H1 (cell line): ENCODE measurements at regions not wholly inside any gene's neighbourhood (a gene's known extent, or its start where the extent isn't known, plus 50 kb on each side); places are given as distances from the start of the nearest gene placed in this dataset.

ENCODE experiments used
- CTCF ChIA-PET: fragments of 300-600 bp; sonication (Branson Sonifier 250); formaldehyde crosslinking; loops from one replicate; lab custom pipeline; 2021; ENCODE audit not compliant: partially characterized antibody; lab: Charles Lee
- POLR2A ChIA-PET: fragments of 300-600 bp; sonication (Branson Sonifier 250); formaldehyde crosslinking; loops from one replicate; lab custom pipeline; 2021; ENCODE audit warnings: inconsistent platforms; ENCODE audit not compliant: partially characterized antibody; lab: Charles Lee
- DNase-seq, 2 experiments: peaks; one replicate each; pipeline versions ENCODE4 v3.0.0 to v3.0.0-alpha.2; 2010 to 2022; ENCODE audit warnings: low spot score in 2 of 2, low read depth in 1 of 2, mixed read lengths in 1 of 2
- FAIRE-seq: peaks from 2 replicates; lab custom pipeline; 2011; peaks lifted over from hg19 to GRCh38; lab: Jason Lieb, UNC
- H2AFZ ChIP-seq: 2 replicates; pipeline ENCODE4 v1.8.1; 2012; ENCODE audit warnings: low read length, inconsistent platforms
- H2AK5ac ChIP-seq: 2 replicates; pipeline ENCODE4 v1.6.1; 2013; ENCODE audit warnings: low read depth, low read length
- H2BK120ac ChIP-seq: replicated peaks from 2 replicates; pipeline ENCODE3; 2013; ENCODE audit warnings: low read depth, low read length, inconsistent platforms
- H2BK12ac ChIP-seq: 2 replicates; pipeline ENCODE4 v1.6.1; 2013; ENCODE audit warnings: low read depth, low read length
- H2BK15ac ChIP-seq: 2 replicates; pipeline ENCODE4 v1.6.1; 2013; ENCODE audit warnings: low read length
- H2BK20ac ChIP-seq: 2 replicates; pipeline ENCODE4 v1.6.1; 2013; ENCODE audit warnings: low read length
- H2BK5ac ChIP-seq: 2 replicates; pipeline ENCODE4 v1.6.1; 2013; ENCODE audit warnings: low read depth, low read length
- H3K14ac ChIP-seq: 2 replicates; pipeline ENCODE4 v1.6.1; 2013; ENCODE audit warnings: inconsistent platforms; ENCODE audit not compliant: insufficient read length
- H3K18ac ChIP-seq: 2 replicates; pipeline ENCODE4 v1.6.1; 2013; ENCODE audit warnings: low read length; ENCODE audit errors: extremely low read depth
- H3K23ac ChIP-seq: 2 replicates; pipeline ENCODE4 v1.6.1; 2013; ENCODE audit warnings: inconsistent platforms; ENCODE audit not compliant: insufficient read length
- H3K23me2 ChIP-seq: 2 replicates; pipeline ENCODE4 v1.6.1; 2013; ENCODE audit warnings: low read depth, low read length
- H3K27ac ChIP-seq: 2 replicates; pipeline ENCODE4 v1.6.1; 2011; ENCODE audit warnings: low read depth, low read length, inconsistent platforms
- H3K27me3 ChIP-seq, 4 experiments: replicated peaks in 1 of 4; 1 replicate in 1 of 4; 2 replicates in 3 of 4; pipeline versions ENCODE4 v1.6.1 to v1.8.1; 2011 to 2013; ENCODE audit warnings: low read length in 3 of 4, mild to moderate bottlenecking in 3 of 4, inconsistent platforms in 2 of 4, mixed read lengths in 2 of 4, moderate library complexity in 1 of 4; ENCODE audit not compliant: control insufficient read depth in 3 of 4, insufficient read depth in 3 of 4; ENCODE audit errors: extremely low read depth in 1 of 4
- H3K36me3 ChIP-seq, 4 experiments: 2 replicates each; pipeline versions ENCODE4 v1.6.1 to v1.8.1; 2011 to 2013; ENCODE audit warnings: mild to moderate bottlenecking in 4 of 4, low read length in 3 of 4, moderate library complexity in 2 of 4, control low read depth in 1 of 4, inconsistent platforms in 1 of 4; ENCODE audit not compliant: insufficient read depth in 4 of 4, control insufficient read depth in 2 of 4
- H3K4ac ChIP-seq: replicated peaks from 2 replicates; pipeline ENCODE3; 2013; ENCODE audit warnings: low read length, low read depth, mixed read lengths, inconsistent platforms; ENCODE audit not compliant: insufficient read length
- H3K4me1 ChIP-seq, 4 experiments: replicated peaks in 1 of 4; 1 replicate in 1 of 4; 2 replicates in 3 of 4; pipeline versions ENCODE4 v1.6.1 to v1.8.1; 2011 to 2013; ENCODE audit warnings: low read length in 3 of 4, inconsistent platforms in 2 of 4, mixed read lengths in 1 of 4; ENCODE audit not compliant: insufficient read depth in 4 of 4, control insufficient read depth in 3 of 4
- H3K4me2 ChIP-seq, 2 experiments: 2 replicates each; pipeline versions ENCODE4 v1.6.1 to v1.8.1; 2011 to 2013; ENCODE audit warnings: low read depth in 2 of 2, low read length in 2 of 2, control low read depth in 1 of 2, inconsistent platforms in 1 of 2, mild to moderate bottlenecking in 1 of 2; ENCODE audit not compliant: insufficient read depth in 1 of 2
- H3K4me3 ChIP-seq, 4 experiments: fragments of 200-600, 300-600 bp in 1 of 4; sonication (generic), shearing (Covaris generic), sonication (Bioruptor Twin) in 1 of 4; 2 replicates each; pipeline versions ENCODE4 v1.5.1 to v1.8.1; 2011 to 2016; ENCODE audit warnings: low read length in 4 of 4, low read depth in 3 of 4, control low read depth in 2 of 4, inconsistent platforms in 2 of 4, mild to moderate bottlenecking in 2 of 4, mixed read lengths in 1 of 4, moderate library complexity in 1 of 4; ENCODE audit not compliant: insufficient read depth in 2 of 4; ENCODE audit errors: extremely low read depth in 1 of 4
- H3K56ac ChIP-seq: replicated peaks from 2 replicates; pipeline ENCODE3; 2013; ENCODE audit warnings: low read depth, mild to moderate bottlenecking, mixed read lengths, low read length, inconsistent platforms; ENCODE audit not compliant: insufficient read length
- H3K79me1 ChIP-seq: 2 replicates; pipeline ENCODE4 v1.6.1; 2013; ENCODE audit warnings: low read depth, low read length, control low read depth
- H3K79me2 ChIP-seq, 2 experiments: 2 replicates each; pipeline versions ENCODE4 v1.6.1 to v1.8.1; 2012 to 2013; ENCODE audit warnings: low read length in 2 of 2, mild to moderate bottlenecking in 2 of 2, inconsistent platforms in 1 of 2; ENCODE audit not compliant: insufficient read depth in 2 of 2, control insufficient read depth in 1 of 2
- H3K9ac ChIP-seq, 4 experiments: replicated peaks in 1 of 4; 1 replicate in 1 of 4; 2 replicates in 3 of 4; pipeline versions ENCODE4 v1.6.1 to v1.8.1; 2011 to 2013; ENCODE audit warnings: low read depth in 3 of 4, low read length in 3 of 4, control low read depth in 2 of 4, mild to moderate bottlenecking in 2 of 4, moderate library complexity in 2 of 4, inconsistent platforms in 1 of 4; ENCODE audit errors: extremely low read depth in 1 of 4
- H3K9me3 ChIP-seq, 2 experiments: 2 replicates each; pipeline versions ENCODE4 v1.6.1 to v1.8.1; 2012 to 2013; ENCODE audit warnings: mild to moderate bottlenecking in 2 of 2, moderate library complexity in 2 of 2, control low read depth in 1 of 2, inconsistent platforms in 1 of 2, low read depth in 1 of 2, low read length in 1 of 2, mixed read lengths in 1 of 2; ENCODE audit not compliant: insufficient read depth in 2 of 2
- H4K20me1 ChIP-seq, 2 experiments: replicated peaks in 1 of 2; 2 replicates each; pipeline versions ENCODE3 to v1.8.1; 2011 to 2013; ENCODE audit warnings: inconsistent platforms in 2 of 2, low read length in 2 of 2, mild to moderate bottlenecking in 1 of 2; ENCODE audit not compliant: insufficient read depth in 2 of 2, control insufficient read depth in 1 of 2
- H4K5ac ChIP-seq: 2 replicates; pipeline ENCODE4 v1.6.1; 2013; ENCODE audit warnings: low read length, low read depth, mixed read lengths, inconsistent platforms; ENCODE audit not compliant: insufficient read length
- H4K8ac ChIP-seq: 2 replicates; pipeline ENCODE4 v1.8.0; 2013; ENCODE audit warnings: mild to moderate bottlenecking, moderate library complexity, low read length, inconsistent platforms; ENCODE audit not compliant: insufficient read depth; ENCODE audit errors: extremely low read depth
- H4K91ac ChIP-seq: replicated peaks from 2 replicates; pipeline ENCODE3; 2013; ENCODE audit warnings: low read length, mixed read lengths, inconsistent platforms; ENCODE audit not compliant: insufficient read length
- ASH2L ChIP-seq: fragments of 200-600, 300-600 bp; sonication (generic); IDR thresholded peaks from one replicate; pipeline ENCODE4 v1.7.1; 2017; ENCODE audit warnings: low read length
- EP300 ChIP-seq, 2 experiments: IDR thresholded peaks; 1 replicate in 1 of 2; 2 replicates in 1 of 2; pipeline ENCODE4 v1.6.1; 2011 to 2012; ENCODE audit warnings: low read depth in 2 of 2, low read length in 2 of 2, mild to moderate bottlenecking in 2 of 2, borderline replicate concordance in 1 of 2, inconsistent platforms in 1 of 2, moderate library complexity in 1 of 2
- HDAC2 ChIP-seq, 2 experiments: fragments of 300-600 bp in 1 of 2; sonication (generic) in 1 of 2; IDR thresholded peaks; 2 replicates each; pipeline ENCODE4 v1.6.1; 2011 to 2012; ENCODE audit warnings: low read depth in 2 of 2, low read length in 2 of 2, mild to moderate bottlenecking in 2 of 2, moderate library complexity in 2 of 2, borderline replicate concordance in 1 of 2, inconsistent platforms in 1 of 2
- JUN ChIP-seq: IDR thresholded peaks from 2 replicates; pipeline ENCODE4 v1.6.1; 2011; ENCODE audit warnings: low read depth, mild to moderate bottlenecking, improper control_type of control experiment, low read length
- JUND ChIP-seq: IDR thresholded peaks from 2 replicates; pipeline ENCODE4 v1.6.1; 2011; ENCODE audit warnings: mild to moderate bottlenecking, improper control_type of control experiment, low read length
- KDM5A ChIP-seq: fragments of 200-600 bp; IDR thresholded peaks from 2 replicates; pipeline ENCODE4 v1.7.1; 2012; ENCODE audit warnings: mild to moderate bottlenecking, low read length, inconsistent platforms, mixed read lengths
- PHF8 ChIP-seq: fragments of 200-600 bp; sonication (generic); conservative IDR thresholded peaks from 2 replicates; pipeline ENCODE4 v1.7.1; 2012; ENCODE audit warnings: low read depth, mild to moderate bottlenecking, inconsistent platforms, low read length, moderate library complexity
- RBBP5 ChIP-seq: IDR thresholded peaks from 2 replicates; pipeline ENCODE4 v1.7.1; 2012; ENCODE audit warnings: low read depth, mild to moderate bottlenecking, inconsistent platforms, low read length, moderate library complexity, borderline replicate concordance
- SAP30 ChIP-seq: fragments of 300-600 bp; sonication (generic); IDR thresholded peaks from 2 replicates; pipeline ENCODE4 v1.7.1; 2012; ENCODE audit warnings: low read length, moderate library complexity, mild to moderate bottlenecking, inconsistent platforms; ENCODE audit not compliant: insufficient read depth, insufficient replicate concordance
- ZNF274 ChIP-seq: IDR thresholded peaks from 2 replicates; pipeline ENCODE4 v1.7.0; 2012; ENCODE audit warnings: low read length, borderline replicate concordance; ENCODE audit errors: extremely low read depth
- WGBS, 2 experiments: shearing (Covaris generic) in 1 of 2; methylation state at CpG; one replicate each; pipeline versions ENCODE4 v1.1.6 to v1.1.7; 2013 to 2015; ENCODE audit warnings: low lambda C conversion rate in 2 of 2, mixed read lengths in 2 of 2, inconsistent platforms in 1 of 2, low coverage in 1 of 2, missing lambda C conversion rate in 1 of 2; ENCODE audit not compliant: insufficient replicate concordance in 2 of 2, insufficient coverage in 1 of 2, insufficient read length in 1 of 2; ENCODE audit errors: extremely low coverage in 1 of 2, missing lambda C conversion rate in 1 of 2; 5-methylcytosine and 5-hydroxymethylcytosine counted together

DNA sequence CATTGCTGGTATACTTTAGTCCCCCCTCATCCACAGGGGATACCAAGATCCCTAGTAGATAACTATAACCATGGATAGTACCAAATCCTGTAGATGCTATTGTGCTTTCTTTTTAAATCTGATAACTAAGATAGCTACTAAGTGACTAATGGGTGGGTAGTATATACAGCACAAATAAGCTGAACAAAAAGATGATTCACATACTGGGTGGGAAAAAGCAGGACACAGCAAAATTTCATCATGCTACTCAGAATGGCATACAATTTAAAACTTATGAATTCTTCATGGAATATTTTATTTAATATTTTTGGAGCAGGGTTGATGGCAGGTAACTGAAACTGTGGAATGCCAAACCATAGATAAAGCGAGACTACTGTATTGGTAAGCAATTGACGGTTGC lies 161.6 kb downstream of the IL15 start:
- Histone ChIP-seq H4K91ac (no peak overlapping the region), H3K23me2 (no peaks in the 10 kb centered on the region), H3K79me1 (no peaks in the 10 kb centered on the region), H3K4ac (no peak overlapping the region), H3K4me1 (no peaks in the 10 kb centered on the region), H4K5ac (no peak overlapping the region), H2BK12ac (no peak overlapping the region), H4K20me1 (no peaks in the 10 kb centered on the region), H2BK20ac (no peak overlapping the region), H3K4me2 (no peak overlapping the region), H4K8ac (no peak overlapping the region), H3K36me3 (no peaks in the 10 kb centered on the region), H3K4me3 (no peak overlapping the region), H2BK120ac (no peak overlapping the region), H3K9ac (no peak overlapping the region), H3K9me3 (no peaks in the 10 kb centered on the region), H3K27ac (no peak overlapping the region), H2BK5ac (no peak overlapping the region), H3K23ac (no peak overlapping the region), H3K56ac (no peak overlapping the region), H3K18ac (no peak overlapping the region), H2AFZ (no peak overlapping the region), H3K14ac (no peak overlapping the region), H2BK15ac (no peak overlapping the region), H3K79me2 (no peaks in the 10 kb centered on the region), H2AK5ac (no peak overlapping the region), H3K27me3 (no peaks in the 10 kb centered on the region)
- no peak for FAIRE-seq
- DNase-seq, result no peak
- CTCF ChIA-PET, result interaction anchor here (0.8 kb wide), 2 partner anchors 13 to 44 kb away, joined by 3 read pairs; no protein-coding TSS in a partner anchor
- WGBS, 2 experiments, result 80% methylated on average over 2 of the region's 2 CpGs; no CpG with 5 or more reads in 1 of the 2 experiments
- POLR2A ChIA-PET, result no interaction called here
- TF ChIP-seq ZNF274, result no peak
- TF ChIP-seq ASH2L, result no peak
- no peak for TF ChIP-seq RBBP5
- no peak for TF ChIP-seq HDAC2 (IDR thresholded peaks at IDR 0.05; ENCODE audit: borderline replicate concordance in 1 of 2, low read depth in 2 of 2, low read length in 2 of 2)
- TF ChIP-seq JUND, result no peak
- no peak for TF ChIP-seq JUN
- TF ChIP-seq KDM5A, result no peak
- no peak for TF ChIP-seq PHF8
- no peak for TF ChIP-seq EP300 (IDR thresholded peaks at IDR 0.05; ENCODE audit: borderline replicate concordance in 1 of 2, low read depth in 2 of 2, low read length in 2 of 2)
- no peak for TF ChIP-seq SAP30
